HG02938 (cell line): ENCODE measurements at regions not wholly inside any gene's neighbourhood (a gene's known extent, or its start where the extent isn't known, plus 50 kb on each side); places are given as distances from the start of the nearest gene placed in this dataset.
"Not testable (repeated sequence)": the region's sequence is repeated elsewhere in the genome, so short reads cannot be mapped to it uniquely, and the experiment has no call there.

Experiments used
- ATAC-seq: cut with Tn5 transposase; IDR thresholded peaks from one replicate; pipeline ENCODE4 v1.9.1; 2021; ENCODE audit warnings: mild to moderate bottlenecking, moderate library complexity; ENCODE audit not compliant: unreplicated experiment

DNA sequence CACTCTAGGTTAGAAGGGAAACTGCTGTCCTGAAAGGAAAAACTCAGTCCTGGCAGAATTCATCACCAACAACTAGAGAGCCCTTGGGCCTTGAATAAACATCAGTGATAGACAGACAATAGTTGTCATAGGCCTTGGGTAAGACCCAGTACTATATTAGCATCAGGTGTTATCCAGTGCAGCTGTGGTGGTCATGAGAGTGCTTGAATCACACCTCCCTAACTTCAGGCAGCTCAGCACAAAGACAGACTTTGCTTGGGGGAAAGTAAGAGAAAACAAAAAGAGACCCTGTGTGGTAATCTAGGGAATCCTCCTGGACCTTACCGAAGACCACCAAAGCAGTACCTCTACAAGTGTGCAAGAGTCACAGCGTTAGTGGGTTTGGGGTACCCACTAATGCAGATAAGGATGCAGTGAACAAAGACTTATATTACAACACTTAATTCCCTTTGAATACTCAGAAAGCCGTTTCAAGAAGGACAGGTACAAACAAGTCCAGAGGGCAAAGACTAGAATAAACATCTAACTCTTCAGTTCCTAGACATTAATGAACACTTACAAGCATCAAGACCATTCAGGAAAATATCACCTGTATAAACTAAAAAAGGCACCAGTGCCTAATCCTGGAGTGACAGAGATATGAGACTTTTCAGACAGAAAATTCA is 332.3 kb upstream of the EPHA3 start:
- no peak for ATAC-seq

DNA sequence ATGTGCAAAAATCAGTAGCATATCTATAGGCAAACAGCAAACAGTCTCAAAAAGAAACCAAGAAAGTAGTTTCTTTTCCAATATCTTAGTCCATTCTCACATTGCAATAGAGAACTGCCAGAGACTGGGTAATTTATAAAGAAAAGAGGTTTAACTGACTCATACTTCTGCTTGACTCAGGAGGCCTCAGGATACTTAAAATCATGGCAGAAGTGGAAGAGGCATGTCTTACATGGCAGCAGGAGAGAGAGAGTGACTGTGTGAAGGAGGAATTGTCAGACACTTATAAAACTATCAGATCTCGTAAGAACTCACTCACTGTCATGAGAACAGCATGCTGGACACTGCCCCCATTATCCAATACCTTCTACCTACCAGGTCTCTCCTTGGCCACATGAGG is 327.9 kb upstream of the EPHA3 start:
- ATAC-seq: no peak

DNA sequence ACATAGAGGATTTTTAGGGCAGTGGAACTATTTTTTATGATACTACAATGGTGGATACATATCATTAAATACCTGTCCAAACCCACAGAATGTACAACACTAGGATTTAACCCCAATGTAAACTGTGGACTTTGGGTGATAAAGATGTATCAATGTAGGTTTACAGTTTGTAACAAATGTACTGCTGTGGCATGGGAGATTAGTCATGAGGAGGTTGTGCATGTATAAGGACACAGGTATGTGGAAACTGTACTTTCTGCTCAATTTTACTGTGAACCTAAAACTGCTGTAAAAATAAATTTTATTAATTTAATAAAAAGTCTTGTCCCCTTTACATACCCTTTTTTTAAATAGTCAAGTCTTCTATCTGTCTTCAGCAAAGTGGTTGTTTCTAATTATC is 322.5 kb upstream of the EPHA3 start:
- no peak for ATAC-seq

DNA sequence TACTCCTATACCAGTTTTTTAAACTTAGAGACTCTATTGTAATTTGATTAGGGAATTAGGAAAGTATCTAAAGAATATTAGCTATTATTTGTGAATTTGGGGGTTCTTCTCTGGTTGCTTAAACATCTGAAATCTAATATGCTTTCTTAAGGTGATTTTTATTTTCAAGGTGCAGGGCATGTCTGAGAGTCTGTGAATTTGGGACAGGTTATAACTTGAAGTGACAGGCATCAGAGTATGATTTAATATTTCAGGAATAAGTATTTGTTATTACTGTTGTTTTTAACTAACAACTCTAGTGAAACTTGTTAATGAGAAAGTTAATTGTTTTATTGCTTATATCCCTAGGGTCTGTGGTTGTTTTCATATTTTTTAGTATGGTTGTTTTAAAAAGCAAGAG is 321.6 kb upstream of the EPHA3 start:
- no peak for ATAC-seq

DNA sequence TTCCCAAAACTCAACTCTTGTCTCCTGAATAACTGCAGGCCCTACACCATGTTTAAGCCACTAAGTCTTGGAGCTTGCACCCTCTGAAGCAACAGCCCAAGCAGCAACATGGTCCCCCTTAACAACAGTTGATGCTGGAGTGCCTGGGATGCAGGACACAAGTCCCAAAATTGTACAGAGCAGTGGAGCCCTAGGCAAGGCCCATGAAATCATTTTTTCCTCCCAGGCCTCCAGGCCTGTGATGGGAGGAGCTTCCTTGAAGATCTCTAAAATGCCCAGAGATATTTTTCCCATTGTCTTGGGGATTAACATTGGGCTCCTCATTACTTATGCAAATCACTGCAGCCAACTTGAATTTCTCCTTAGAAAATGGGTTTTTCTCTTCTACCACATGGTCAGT is 311.9 kb upstream of the EPHA3 start:
- no peak for ATAC-seq

DNA sequence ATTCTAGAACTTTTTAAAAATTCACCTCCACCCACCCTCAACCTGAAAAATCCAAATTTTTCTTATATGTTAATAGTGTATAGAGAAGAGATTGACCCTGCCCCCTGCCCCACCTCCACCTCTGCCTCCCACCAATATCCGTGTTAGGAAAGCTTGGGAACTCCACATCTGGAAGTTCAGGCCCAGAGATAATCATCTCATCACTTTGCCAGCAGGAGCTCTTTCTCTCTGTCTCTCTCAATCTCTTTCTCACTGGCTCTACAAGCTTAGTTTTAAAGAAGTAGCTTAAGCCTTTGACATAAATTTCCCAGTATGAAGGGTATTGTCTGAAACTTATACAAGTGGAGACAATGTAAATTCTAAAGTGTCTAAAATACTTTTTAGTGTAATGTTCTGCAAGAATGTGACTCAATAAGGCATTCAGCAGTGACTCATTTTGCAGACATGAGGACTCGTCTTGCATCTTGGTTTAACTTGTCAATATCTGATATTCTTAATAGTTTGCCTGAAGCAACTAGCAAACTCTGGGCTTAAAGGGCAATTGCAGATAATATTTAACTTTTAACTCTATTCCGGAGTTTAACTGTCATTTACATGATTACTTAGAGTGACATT is 299.8 kb upstream of the EPHA3 start:
- ATAC-seq: no peak

DNA sequence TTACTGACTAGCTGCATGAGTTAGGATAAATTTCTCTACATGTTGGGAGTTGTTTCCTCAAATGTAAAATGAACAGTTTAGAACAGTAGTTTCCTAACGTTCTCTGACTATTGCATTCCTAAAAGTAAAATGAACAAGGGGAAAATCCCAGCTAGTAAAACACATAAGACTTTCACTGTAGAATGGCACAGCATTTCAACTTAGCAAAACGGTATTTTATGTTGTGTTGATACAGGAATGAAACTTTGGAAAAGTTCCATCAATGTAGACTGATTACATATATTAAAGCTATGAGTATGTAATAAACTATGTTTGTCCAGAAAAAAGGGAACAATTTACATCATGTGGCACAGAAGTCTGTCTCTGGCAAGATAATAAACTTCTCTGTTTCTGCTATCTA is 297.4 kb upstream of the EPHA3 start:
- ATAC-seq: no peak

DNA sequence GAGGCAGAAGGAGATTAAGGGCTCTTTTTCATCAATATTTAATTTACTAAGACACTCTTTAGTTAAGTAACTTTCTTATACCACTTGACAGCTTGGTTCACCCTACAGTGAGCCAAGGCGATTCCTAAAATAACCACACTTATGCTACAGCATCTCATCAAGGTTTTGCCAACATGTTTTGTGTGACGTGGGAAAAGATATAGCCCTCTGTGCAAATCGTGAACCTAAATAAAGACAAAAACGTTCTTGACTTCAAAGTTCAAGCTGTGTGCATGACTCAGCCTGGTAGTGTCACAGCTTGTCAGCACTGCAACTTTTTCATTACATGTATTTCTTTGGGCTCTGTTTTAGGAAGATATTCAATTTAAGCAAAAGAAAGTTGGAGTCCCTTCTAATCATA is 297.0 kb upstream of the EPHA3 start:
- ATAC-seq: no peak

DNA sequence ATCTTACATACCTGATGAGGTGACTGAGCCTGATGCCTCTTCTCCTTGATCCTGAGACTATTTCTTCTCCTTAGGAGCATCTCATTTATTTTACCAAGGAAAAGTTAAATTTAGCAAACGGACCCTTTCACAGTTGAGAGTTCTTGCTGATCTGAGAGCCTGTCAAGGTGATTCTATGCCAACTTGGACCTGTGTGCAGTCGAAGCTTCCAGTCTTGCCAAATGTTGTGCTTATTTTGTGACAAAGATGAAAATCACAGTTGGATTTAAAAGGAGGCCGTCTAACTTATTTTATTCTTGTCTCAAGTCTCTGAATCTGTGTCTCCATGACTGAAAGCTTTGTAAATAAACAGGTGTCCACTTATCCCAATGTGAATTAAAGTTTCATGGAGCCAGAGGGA is 296.3 kb upstream of the EPHA3 start:
- ATAC-seq: no peak

DNA sequence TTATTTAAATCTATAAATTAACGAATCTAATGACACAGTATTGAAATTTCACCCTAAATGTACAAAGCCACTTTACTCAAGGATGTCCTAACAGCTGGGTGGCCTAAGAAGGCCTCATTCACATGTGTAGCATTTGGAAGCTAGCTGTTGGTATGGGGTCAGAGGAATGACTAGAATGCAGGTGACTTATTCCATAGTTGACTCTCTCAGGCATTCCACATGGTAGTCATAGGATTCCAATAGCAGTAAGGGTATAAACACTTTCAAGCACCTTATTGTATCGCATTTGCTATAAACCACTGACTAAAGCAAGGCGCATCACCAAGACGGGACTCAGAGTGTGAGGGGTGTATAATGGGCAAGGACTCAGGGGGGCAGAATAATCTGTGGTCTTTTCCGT is 294.8 kb upstream of the EPHA3 start:
- ATAC-seq: no peak

DNA sequence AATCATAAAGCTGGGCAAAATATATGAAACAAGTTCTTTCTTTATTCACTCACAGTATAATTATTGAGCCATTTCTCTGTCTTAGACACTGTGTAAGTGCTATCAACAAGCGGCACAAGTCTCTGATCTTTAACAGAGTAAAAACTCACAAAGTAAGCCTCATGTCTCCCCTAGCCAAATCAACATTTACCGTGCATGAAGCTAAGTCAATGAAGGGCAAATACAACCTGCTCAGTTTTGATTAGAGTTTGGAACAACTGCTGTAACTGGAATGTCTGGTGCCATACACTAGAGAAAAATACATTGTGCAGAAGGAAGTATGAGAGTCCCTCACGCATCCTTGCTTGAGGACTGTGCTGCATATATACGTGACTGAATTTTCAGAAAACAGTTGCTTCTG is 291.0 kb upstream of the EPHA3 start:
- no peak for ATAC-seq

DNA sequence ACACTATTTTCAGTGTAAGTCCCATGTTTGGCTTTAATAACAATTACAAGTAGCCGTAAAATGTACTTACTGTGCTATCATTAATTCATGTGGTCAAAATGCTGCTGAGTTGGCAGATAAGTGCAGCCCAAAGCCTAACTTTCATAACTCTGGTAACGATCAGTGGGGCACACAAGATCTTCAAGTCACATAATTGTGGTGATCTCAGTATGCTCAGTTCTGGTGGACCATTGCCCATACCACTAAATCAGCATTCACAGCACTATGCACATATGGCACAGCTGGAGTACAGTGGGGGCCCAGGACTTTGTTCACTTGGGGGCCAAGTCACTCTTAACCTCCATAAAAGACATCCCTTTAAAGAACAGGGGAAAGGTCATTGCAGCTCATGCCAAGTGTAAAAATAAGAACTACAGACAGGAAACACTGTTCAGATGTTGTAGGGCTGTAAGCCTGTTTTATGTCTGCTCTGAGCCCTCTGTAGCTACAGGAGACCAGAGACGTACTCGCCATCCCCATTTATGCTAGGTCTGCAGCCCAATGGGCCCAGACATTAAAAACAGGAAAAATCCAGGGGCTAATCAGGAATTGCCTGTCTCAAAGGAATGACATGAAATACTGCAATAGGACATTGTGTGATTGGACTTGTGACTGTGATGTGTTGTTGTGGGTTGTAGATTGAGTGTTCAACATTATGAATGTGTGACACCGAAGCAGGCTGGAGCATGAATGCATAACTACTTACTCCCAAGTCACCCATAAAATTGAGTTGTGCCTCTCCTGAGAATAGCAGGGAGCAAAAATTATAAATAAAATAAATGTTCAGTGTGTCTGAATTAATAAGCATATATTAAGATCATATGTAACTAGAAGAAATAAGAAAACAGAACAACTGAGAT is 282.5 kb upstream of the EPHA3 start:
- no peak for ATAC-seq

DNA sequence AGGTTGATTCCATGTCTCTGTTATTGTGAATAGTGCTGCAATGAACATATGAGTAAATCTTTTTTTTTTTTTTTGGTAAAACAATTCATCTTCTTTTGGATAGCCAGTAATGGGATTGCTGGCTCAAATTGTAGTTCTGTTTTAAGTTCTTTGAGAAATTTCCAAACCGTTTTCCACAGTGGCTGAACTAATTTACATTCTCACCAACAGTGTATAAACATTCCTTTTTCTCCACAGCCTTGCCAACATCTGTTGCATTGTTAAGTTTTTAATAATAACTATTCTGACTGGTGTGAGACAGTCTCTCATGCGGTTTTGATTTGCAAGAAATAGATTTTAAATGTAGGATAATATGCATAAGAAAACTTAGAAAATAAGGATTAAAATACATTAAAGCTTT is 279.0 kb upstream of the EPHA3 start:
- ATAC-seq: no peak

DNA sequence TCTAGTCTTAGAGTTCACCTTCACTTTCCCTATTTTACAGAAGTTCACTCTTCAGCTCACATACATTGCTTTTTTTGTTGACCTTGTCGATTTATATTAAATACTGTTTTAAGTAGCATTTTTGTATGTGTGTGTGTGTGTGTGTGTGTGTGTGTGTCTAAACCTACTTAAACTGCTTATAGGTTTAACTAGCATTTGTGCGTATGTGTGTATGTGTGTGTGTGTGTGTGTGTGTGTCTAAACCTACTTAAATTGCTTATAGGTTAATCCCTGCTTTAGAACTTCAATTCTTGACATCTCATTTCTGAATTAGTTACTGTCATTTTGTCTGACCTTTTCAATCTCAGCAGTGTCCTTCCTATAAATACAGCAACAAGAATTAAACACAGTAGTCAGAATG is 254.8 kb upstream of the EPHA3 start:
- ATAC-seq: no peak

DNA sequence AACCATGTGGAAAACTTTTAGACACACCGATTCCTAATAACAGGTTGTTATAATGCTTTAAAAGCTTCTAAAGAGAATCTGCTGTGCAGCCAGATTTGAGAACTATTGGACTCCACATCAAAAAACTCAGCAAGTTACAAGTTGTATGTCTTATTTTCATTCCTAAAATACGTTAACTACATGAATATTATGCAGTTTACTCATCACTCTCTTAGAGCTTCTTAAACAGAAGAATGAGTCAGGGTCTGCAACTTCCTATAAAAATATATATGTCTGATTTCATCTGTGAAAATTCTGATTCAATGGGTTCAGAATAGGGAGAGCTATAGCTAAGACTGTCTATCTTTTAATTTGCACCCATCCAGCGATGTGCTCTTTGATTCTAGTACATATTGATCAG is 244.2 kb upstream of the EPHA3 start:
- ATAC-seq: no peak

DNA sequence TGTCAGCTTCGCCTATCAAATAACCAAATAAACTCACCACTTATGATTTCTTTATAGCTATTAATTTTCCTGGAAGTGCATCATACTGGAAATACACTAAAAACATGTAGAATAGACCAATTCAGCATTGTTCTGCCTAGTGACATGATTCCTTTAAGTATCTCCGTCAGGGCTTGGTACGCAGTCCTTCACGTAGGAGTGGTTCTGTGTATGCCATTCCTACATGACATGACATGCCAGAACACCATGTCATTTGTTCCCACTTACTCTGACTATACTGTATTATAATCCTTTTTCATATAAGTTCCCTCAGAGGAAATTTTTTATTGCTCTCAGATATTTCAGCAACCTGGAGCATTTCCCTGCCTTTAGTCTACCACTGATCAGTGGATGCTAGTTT is 230.7 kb upstream of the EPHA3 start:
- ATAC-seq: no peak

DNA sequence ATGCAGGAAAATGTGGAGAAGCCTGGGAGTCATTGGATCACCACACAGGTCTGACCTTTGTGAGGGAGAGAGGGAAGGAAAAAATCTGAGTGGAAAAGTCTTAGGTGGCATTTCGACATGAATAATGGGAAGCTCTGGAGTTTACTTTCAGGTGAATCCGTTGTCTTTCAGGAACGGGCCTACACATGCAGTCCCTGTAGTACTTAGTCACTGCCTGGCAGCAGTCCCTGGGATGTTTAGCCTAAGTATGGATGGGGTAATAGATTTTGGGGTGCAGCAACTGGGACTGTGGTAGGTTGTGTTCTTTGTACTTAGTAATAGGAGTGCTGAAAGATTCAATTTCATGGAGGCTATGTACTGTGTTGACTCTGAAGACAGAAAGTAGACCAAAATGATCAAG is 227.5 kb upstream of the EPHA3 start:
- ATAC-seq: no peak

DNA sequence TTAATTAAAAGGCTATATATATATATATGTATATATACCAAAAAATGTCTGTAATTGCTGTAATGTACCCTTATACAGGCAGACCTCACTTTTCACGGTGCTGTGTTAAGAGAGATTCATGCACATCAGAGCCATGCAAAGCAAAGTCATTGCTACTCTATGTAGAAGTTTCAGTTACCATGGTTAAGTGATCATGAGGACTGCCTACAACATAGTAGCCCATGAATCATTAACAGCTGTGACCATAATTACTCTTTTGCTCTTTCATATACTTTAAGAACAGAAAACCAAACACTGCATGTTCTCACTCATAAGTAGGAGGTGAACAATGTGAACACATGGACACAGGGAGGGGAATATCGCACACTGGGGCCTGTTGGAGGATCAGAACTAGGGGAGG is 225.3 kb upstream of the EPHA3 start:
- ATAC-seq: peak; percentile 100

DNA sequence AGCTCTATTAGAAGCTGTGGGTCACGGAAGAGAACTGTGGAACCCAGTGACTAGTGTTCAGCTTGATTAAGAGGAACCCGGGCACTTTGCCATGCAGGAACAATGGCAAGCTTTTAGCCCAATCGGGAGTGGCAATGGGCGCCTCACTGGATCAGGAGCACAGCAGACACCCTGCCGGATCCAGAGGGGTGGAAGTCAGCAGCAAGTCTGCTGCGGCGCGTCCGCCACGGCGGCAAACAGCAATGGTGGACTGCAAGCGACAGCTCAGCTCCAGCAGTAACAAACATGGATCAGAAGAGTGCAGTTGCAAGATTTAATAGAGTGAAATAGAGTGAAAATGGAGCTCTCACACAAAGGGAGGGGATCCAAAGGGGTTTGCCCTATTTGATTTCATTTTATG is 220.8 kb upstream of the EPHA3 start:
- ATAC-seq: not testable (repeated sequence)

DNA sequence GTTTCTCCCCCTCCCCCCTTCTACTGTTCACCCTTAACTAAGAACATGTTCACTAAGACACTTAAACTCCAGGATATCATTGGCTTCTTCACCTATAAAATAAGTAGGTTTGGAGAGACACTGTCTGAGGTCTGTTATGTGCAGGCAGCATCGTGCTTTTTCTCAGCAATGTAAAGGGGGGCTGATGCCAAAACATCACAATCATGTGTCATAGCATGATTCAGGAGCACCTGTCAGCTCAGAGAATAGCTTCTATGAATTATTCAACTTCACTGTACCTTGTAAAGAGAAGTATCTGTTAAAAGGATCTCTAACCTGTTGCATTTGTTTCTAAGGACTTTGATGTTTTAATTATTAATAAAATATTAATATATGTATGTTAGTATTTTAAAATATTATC is 211.4 kb upstream of the EPHA3 start:
- ATAC-seq: no peak

DNA sequence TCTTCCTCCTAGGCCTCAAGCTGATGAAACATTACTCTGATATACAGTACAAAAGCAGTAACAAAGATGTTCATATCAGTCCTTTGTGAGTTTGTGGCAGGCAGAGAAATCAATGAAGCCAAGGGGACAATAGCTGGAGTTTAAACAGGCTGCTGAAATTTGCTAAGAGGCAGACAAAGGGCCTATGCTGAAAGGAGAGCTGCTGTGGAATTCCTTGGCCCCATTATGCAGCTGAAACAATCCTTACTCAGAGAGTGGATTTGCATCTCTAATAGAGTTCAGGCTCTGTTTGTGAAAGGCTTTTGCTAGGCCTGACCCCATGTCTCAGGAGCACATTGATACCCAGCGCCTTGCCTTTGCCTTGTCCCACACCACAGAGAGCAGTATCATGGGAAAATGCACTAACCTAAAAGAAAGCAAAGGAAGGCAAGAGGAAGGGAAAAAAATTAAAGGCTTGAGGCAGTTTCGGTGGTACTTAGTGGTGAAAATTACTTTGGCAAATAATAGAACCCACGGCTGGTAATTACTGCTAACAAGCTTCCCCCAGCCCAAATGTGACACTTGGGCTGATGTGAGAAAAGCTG is 195.0 kb upstream of the EPHA3 start:
- ATAC-seq: no peak

DNA sequence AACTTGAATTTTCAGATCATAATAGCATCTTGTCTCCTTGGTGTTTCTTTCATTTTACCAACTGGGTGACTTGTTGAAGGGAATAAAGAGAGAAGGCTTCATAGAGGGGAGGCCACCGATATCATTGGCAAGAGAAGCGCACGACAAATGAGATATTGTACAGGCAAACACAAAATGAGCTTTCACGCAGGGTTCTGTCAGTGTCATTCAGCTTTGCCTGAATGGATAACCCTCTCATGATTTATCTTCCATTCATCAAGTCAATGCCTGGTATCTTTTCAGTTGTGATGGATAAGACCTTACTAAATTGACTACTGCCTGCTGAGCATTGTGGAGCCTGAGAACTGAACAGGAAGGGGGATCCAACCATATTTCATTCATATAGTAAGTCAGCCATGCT is 188.6 kb upstream of the EPHA3 start:
- no peak for ATAC-seq
